Right ventricle myocardium superior (tissue), 1 donor: ENCODE measurements at regions not wholly inside any gene's neighbourhood (a gene's known extent, or its start where the extent isn't known, plus 50 kb on each side); places are given as distances from the start of the nearest gene placed in this dataset.

ENCODE experiments used
- ATAC-seq: fragments of 200-7000 bp; cut with Tn5 transposase; one replicate; pipeline ENCODE4 v1.9.1; 2020; ENCODE audit warnings: mild to moderate bottlenecking; ENCODE audit not compliant: poor library complexity
- DNase-seq: peaks from one replicate; pipeline ENCODE4 v3.0.0-alpha.2; 2020
- intact Hi-C: fragments of 100-400 bp; cut with DNase I; formaldehyde crosslinking; loops from one replicate; pipeline ENCODE4 v1.11.2; 2022
- donor health status: DM: no; HTN: yes; CAD: no; lungs with severe emphysema.

- ATAC-seq (peak; percentile 96), DNase-seq (peak; percentile 61)
- intact Hi-C loops: no loop called here
These were observed 51.2 kb upstream of the CDH5 start for GRCh38 chr16:66315210-66315825.

- ATAC-seq: no peak
- intact Hi-C loops: no loop called here
- DNase-seq: no peak
These were observed 55.2 kb upstream of the CDH5 start for GRCh38 chr16:66311306-66311705.

GRCh38 chr16:66309215-66309807, 57.2 kb upstream of the CDH5 start:
- no peak for DNase-seq
- ATAC-seq: no peak
- intact Hi-C loops: no loop called here

- intact Hi-C loops: no loop called here
- DNase-seq (no peak), ATAC-seq (no peak)
These were observed 58.4 kb upstream of the CDH5 start for GRCh38 chr16:66308096-66308495.

GRCh38 chr16:66306366-66307150, 59.9 kb upstream of the CDH5 start:
- no peak for ATAC-seq
- no peak for DNase-seq
- intact Hi-C loops: no loop called here

GRCh38 chr16:66304961-66305360, 61.5 kb upstream of the CDH5 start:
- no peak for ATAC-seq
- intact Hi-C loops: no loop called here
- DNase-seq: no peak

GRCh38 chr16:66304151-66304550, 62.3 kb upstream of the CDH5 start:
- intact Hi-C loops: no loop called here
- DNase-seq (no peak), ATAC-seq (no peak)

GRCh38 chr16:66300501-66300900, 66.0 kb upstream of the CDH5 start:
- DNase-seq (no peak), ATAC-seq (no peak)
- intact Hi-C loops: no loop called here

- intact Hi-C loops: no loop called here
These were observed 66.5 kb upstream of the CDH5 start for GRCh38 chr16:66300037-66300436.

GRCh38 chr16:66299349-66299748, 67.1 kb upstream of the CDH5 start:
- ATAC-seq (no peak), DNase-seq (no peak)

More at GRCh38 chr16:66300037-66300436, 66.5 kb upstream of the CDH5 start:
- ATAC-seq (no peak), DNase-seq (no peak)

GRCh38 chr16:66298571-66299120, 67.8 kb upstream of the CDH5 start:
- DNase-seq: no peak
- ATAC-seq: no peak
- intact Hi-C loops: no loop called here

More at GRCh38 chr16:66299349-66299748, 67.1 kb upstream of the CDH5 start:
- intact Hi-C loops: no loop called here

- intact Hi-C loops: no loop called here
- no peak for DNase-seq
These were observed 68.5 kb upstream of the CDH5 start for GRCh38 chr16:66298006-66298405.

GRCh38 chr16:66296591-66296990, 69.9 kb upstream of the CDH5 start:
- intact Hi-C loops: no loop called here
- DNase-seq: no peak
- no peak for ATAC-seq

More at GRCh38 chr16:66298006-66298405, 68.5 kb upstream of the CDH5 start:
- ATAC-seq: no peak

- intact Hi-C loops: no loop called here
- ATAC-seq (no peak), DNase-seq (no peak)
These were observed 70.5 kb upstream of the CDH5 start for GRCh38 chr16:66295761-66296546.

GRCh38 chr16:66295213-66295612, 71.3 kb upstream of the CDH5 start:
- DNase-seq: no peak
- intact Hi-C loops: no loop called here
- no peak for ATAC-seq

- intact Hi-C loops: no loop called here
- DNase-seq: no peak
- ATAC-seq: no peak
These were observed 72.0 kb upstream of the CDH5 start for GRCh38 chr16:66294507-66294906.

GRCh38 chr16:66293932-66294331, 72.6 kb upstream of the CDH5 start:
- no peak for ATAC-seq
- intact Hi-C loops: no loop called here

GRCh38 chr16:66293207-66293735, 73.2 kb upstream of the CDH5 start:
- no peak for ATAC-seq
- intact Hi-C loops: no loop called here
- DNase-seq: no peak

More at GRCh38 chr16:66293932-66294331, 72.6 kb upstream of the CDH5 start:
- no peak for DNase-seq
